ENCODE measurements at regions not wholly inside any gene's neighbourhood (a gene's known extent, or its start where the extent isn't known, plus 50 kb on each side); places are given as distances from the start of the nearest gene placed in this dataset.

DNA sequence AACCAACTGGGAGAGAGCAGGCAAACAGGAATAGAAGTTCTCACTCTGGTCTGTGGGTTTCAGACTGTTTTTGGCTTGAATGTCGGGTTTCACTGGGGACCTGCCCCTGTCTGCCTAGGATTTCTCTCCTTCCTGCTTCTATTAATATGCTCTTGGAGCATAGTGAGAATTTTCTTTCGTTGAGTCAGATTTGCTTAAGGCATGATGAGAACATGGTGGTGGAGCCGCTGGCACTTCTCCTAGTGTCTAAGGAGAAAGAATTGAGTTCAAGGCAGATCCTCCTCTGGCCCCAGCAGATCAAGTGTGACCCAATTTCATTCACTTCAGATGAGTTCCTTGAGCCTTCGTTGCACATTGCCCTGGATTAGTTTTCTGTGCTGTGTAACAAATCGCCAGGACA is 103.9 kb upstream of the HS6ST1 start:
- H3K9me3 ChIP-seq (replicated peaks) = peaks cover 11% of the 10 kb centered on the region
- intact Hi-C loops (cut with micrococcal nuclease) = no loop called here
- H3K27ac ChIP-seq (replicated peaks) = no peak overlapping the region
- no peaks in the 10 kb centered on the region for H3K4me1 ChIP-seq
- no peaks in the 10 kb centered on the region for H3K36me3 ChIP-seq
- no peak for DNase-seq
- TF ChIP-seq, protein P1, sequence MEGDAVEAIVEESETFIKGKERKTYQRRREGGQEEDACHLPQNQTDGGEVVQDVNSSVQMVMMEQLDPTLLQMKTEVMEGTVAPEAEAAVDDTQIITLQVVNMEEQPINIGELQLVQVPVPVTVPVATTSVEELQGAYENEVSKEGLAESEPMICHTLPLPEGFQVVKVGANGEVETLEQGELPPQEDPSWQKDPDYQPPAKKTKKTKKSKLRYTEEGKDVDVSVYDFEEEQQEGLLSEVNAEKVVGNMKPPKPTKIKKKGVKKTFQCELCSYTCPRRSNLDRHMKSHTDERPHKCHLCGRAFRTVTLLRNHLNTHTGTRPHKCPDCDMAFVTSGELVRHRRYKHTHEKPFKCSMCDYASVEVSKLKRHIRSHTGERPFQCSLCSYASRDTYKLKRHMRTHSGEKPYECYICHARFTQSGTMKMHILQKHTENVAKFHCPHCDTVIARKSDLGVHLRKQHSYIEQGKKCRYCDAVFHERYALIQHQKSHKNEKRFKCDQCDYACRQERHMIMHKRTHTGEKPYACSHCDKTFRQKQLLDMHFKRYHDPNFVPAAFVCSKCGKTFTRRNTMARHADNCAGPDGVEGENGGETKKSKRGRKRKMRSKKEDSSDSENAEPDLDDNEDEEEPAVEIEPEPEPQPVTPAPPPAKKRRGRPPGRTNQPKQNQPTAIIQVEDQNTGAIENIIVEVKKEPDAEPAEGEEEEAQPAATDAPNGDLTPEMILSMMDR (IDR thresholded peaks at IDR 0.05; ENCODE audit: borderline replicate concordance) = no peak
- no peaks in the 10 kb centered on the region for H3K27me3 ChIP-seq (ENCODE audit: low read depth)
- H3K4me3 ChIP-seq = no peak overlapping the region

GRCh38 chr2:128423788-128424165 is 105.1 kb upstream of the HS6ST1 start:
- intact Hi-C loops (cut with micrococcal nuclease) = no loop called here
- Histone ChIP-seq H3K9me3 (replicated peaks) (peaks cover 14% of the 10 kb centered on the region), H3K4me3 (no peak overlapping the region), H3K27me3 (ENCODE audit: low read depth) (no peaks in the 10 kb centered on the region), H3K36me3 (no peaks in the 10 kb centered on the region), H3K27ac (replicated peaks) (no peak overlapping the region), H3K4me1 (no peaks in the 10 kb centered on the region)
- no peak for DNase-seq
- TF ChIP-seq, protein P1 (IDR thresholded peaks at IDR 0.05; ENCODE audit: borderline replicate concordance) = no peak

- no peaks in the 10 kb centered on the region for H3K27me3 ChIP-seq (ENCODE audit: low read depth)
- H3K27ac ChIP-seq (replicated peaks) = no peak overlapping the region
- no peaks in the 10 kb centered on the region for H3K4me1 ChIP-seq
- no peaks in the 10 kb centered on the region for H3K36me3 ChIP-seq
- TF ChIP-seq, protein P1 (IDR thresholded peaks at IDR 0.05; ENCODE audit: borderline replicate concordance) = no peak
- intact Hi-C loops (cut with micrococcal nuclease) = no loop called here
- peaks cover 22% of the 10 kb centered on the region for H3K9me3 ChIP-seq (replicated peaks)
- H3K4me3 ChIP-seq = no peak overlapping the region
- DNase-seq = no peak
Observed at GRCh38 chr2:128424406-128425171, 105.9 kb upstream of the HS6ST1 start.

GRCh38 chr2:128425216-128425615 is 106.5 kb upstream of the HS6ST1 start:
- Histone ChIP-seq H3K36me3 (no peaks in the 10 kb centered on the region), H3K4me3 (no peak overlapping the region), H3K9me3 (replicated peaks) (peaks cover 28% of the 10 kb centered on the region), H3K4me1 (no peaks in the 10 kb centered on the region), H3K27ac (replicated peaks) (no peak overlapping the region), H3K27me3 (ENCODE audit: low read depth) (no peaks in the 10 kb centered on the region)
- intact Hi-C loops (cut with micrococcal nuclease) = no loop called here
- no peak for DNase-seq
- TF ChIP-seq, protein P1 (IDR thresholded peaks at IDR 0.05; ENCODE audit: borderline replicate concordance) = no peak

DNA sequence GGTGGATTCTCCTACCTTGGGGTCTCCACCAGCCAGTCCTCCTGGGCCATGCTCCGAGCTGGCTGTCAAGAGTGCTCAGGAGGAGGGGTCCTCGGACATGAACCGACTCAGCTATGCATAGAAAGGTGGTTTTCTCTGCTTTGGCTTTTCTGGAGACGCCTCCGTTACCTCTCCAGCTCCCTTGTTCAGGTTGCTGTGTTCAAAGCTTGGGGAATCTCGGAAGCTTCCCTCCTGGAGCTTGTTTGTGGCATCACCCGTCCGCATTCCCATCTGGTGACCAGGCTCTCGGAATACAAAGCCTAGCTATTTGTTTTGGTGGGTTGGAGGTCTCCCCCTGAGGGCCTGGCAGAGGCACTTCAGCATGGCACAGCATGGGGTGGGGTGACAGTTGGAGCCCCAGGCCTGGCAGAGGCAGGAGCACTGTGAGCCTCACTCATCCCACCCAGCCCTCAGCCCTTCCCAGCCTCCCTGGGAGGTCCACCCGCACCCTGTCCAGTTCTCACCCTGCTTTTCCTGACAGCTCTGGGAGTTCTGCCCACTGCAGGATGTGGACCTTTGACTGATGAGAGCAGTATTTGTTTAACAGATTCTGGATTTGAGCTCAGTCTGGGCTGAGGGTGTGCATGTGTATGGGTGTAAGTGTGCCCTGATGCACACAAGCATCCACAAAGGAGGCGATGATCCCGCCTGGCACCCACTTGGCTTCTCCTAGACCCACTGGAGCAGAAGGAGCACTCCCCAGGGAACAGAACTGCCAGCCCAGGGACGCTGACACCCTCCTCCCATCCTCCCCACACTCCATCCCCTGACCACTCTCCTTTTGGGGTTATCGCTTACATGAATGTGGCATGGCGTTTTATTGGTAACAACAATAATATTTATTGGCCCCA is 107.3 kb upstream of the HS6ST1 start:
- H3K27me3 ChIP-seq (ENCODE audit: low read depth) = no peaks in the 10 kb centered on the region
- H3K4me1 ChIP-seq = no peaks in the 10 kb centered on the region
- intact Hi-C loops (cut with micrococcal nuclease) = no loop called here
- peaks cover 30% of the 10 kb centered on the region for H3K9me3 ChIP-seq (replicated peaks)
- no peak overlapping the region for H3K4me3 ChIP-seq
- no peak for DNase-seq
- TF ChIP-seq, protein P1 (IDR thresholded peaks at IDR 0.05; ENCODE audit: borderline replicate concordance) = no peak
- H3K36me3 ChIP-seq = no peaks in the 10 kb centered on the region
- H3K27ac ChIP-seq (replicated peaks) = no peak overlapping the region

Measured in left ventricle myocardium inferior (tissue), 1 donor.